MCF 10A (cell line): ENCODE measurements at regions not wholly inside any gene's neighbourhood (a gene's known extent, or its start where the extent isn't known, plus 50 kb on each side); places are given as distances from the start of the nearest gene placed in this dataset.
A peak's percentile ranks its signal among the peaks of the same experiment; 100 is the strongest.

Experiments used
- BruUV-seq: library from RNA; stranded (reverse); fragments of 400-500 nt; replicated peaks from 2 replicates; lab custom pipeline; 2021; lab: Mats Ljungman, UMichigan
- CTCF ChIA-PET: fragments of 300-600 bp; sonication (Branson Sonifier 250); formaldehyde crosslinking; extraction: SDS; loops from one replicate; lab custom pipeline; 2021; ENCODE audit warnings: antibody characterized with exemption, inconsistent platforms; lab: Yijun Ruan, JAX
- POLR2A ChIA-PET: fragments of 300-600, 350-650 bp; sonication (Branson Sonifier 250); formaldehyde crosslinking; extraction: SDS; loops from one replicate; lab custom pipeline; 2020; ENCODE audit warnings: antibody characterized with exemption, inconsistent platforms; lab: Yijun Ruan, JAX
- DNase-seq: peaks from one replicate; pipeline ENCODE4 v3.0.0-alpha.2; 2018; ENCODE audit not compliant: unreplicated experiment
- H3K27ac Mint-ChIP-seq: one replicate; pipeline ENCODE4 v1.8.0; 2022; ENCODE audit warnings: mild to moderate bottlenecking, low read depth, mixed read lengths; ENCODE audit not compliant: unreplicated experiment
- H3K27me3 Mint-ChIP-seq: one replicate; pipeline ENCODE4 v1.8.0; 2022; ENCODE audit warnings: mixed read lengths; ENCODE audit not compliant: insufficient read depth, unreplicated experiment
- H3K36me3 Mint-ChIP-seq: one replicate; pipeline ENCODE4 v1.8.0; 2022; ENCODE audit warnings: mild to moderate bottlenecking, moderate library complexity, mixed read lengths; ENCODE audit not compliant: insufficient read depth, unreplicated experiment
- H3K4me1 Mint-ChIP-seq: one replicate; pipeline ENCODE4 v1.8.0; 2022; ENCODE audit warnings: mixed read lengths; ENCODE audit not compliant: insufficient read depth, unreplicated experiment
- H3K4me3 Mint-ChIP-seq: one replicate; pipeline ENCODE4 v1.8.0; 2022; ENCODE audit warnings: mild to moderate bottlenecking, moderate library complexity, mixed read lengths; ENCODE audit not compliant: unreplicated experiment
- H3K9me3 Mint-ChIP-seq: one replicate; pipeline ENCODE4 v1.8.0; 2022; ENCODE audit warnings: mixed read lengths; ENCODE audit not compliant: unreplicated experiment
- intact Hi-C: fragments of 100-400 bp; cut with micrococcal nuclease; formaldehyde crosslinking; loops from 2 replicates; pipeline ENCODE4 v1.14.1; 2022
- TF ChIP-seq, protein P1 (sequence below): fragments of 200-600 bp; IDR thresholded peaks from one replicate; pipeline ENCODE4 v1.8.0; 2022; ENCODE audit warnings: antibody characterized with exemption, mild to moderate bottlenecking; ENCODE audit not compliant: unreplicated experiment

DNA sequence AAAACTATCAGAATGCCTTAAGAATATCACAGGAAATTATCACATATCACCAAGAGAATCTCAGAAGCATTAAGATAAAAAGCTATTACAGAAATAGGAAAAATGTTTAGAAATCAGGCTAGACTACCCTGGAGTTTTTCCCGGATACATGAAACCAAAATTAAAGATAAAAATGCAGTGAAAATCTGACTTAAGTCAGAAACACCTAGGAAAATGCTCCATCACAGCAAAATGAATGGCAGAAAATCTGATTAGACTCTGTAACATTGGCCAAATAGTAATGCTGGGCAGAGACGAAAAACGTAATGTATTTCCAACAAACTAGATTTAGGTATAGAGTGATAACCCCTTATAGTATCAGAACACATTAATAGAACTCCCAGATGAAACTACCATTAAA lies 1626.7 kb upstream of the C9orf72 start:
- Mint-ChIP-seq H3K27ac (no peak overlapping the region), H3K27me3 (no peaks in the 10 kb centered on the region), H3K9me3 (no peaks in the 10 kb centered on the region), H3K4me3 (no peak overlapping the region), H3K36me3 (no peaks in the 10 kb centered on the region), H3K4me1 (peaks cover 8% of the 10 kb centered on the region)
- DNase-seq: no peak
- intact Hi-C loops: no loop called here
- CTCF ChIA-PET: interaction anchor here (0.5 to 0.6 kb wide), 2 partner anchors 349 to 425 kb away, joined by 3 read pairs; no protein-coding TSS in a partner anchor
- POLR2A ChIA-PET: interaction anchor here (0.6 kb wide), 1 partner anchor 836 kb away, joined by 3 read pairs; no protein-coding TSS in a partner anchor
- no TSS peak for BruUV-seq
- TF ChIP-seq, protein P1, sequence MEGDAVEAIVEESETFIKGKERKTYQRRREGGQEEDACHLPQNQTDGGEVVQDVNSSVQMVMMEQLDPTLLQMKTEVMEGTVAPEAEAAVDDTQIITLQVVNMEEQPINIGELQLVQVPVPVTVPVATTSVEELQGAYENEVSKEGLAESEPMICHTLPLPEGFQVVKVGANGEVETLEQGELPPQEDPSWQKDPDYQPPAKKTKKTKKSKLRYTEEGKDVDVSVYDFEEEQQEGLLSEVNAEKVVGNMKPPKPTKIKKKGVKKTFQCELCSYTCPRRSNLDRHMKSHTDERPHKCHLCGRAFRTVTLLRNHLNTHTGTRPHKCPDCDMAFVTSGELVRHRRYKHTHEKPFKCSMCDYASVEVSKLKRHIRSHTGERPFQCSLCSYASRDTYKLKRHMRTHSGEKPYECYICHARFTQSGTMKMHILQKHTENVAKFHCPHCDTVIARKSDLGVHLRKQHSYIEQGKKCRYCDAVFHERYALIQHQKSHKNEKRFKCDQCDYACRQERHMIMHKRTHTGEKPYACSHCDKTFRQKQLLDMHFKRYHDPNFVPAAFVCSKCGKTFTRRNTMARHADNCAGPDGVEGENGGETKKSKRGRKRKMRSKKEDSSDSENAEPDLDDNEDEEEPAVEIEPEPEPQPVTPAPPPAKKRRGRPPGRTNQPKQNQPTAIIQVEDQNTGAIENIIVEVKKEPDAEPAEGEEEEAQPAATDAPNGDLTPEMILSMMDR: no peak

DNA sequence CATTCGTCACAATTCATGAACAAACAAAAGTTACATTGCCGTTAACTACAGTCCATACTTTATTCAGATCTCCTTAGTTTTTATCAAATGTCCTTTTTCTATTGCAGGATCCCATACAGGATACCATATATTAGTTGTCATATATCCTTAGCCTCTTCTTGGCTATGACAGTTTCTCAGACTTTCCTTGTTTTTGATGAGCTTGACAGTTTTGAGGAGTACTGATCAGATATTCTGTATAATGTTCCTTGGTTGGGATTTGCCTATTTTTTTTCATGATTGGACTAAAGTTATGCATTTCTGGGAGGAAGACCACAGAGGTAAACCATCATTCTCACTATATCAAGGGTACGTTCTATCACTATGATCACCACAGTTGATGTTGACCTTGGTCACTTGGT lies 1627.4 kb upstream of the C9orf72 start:
- intact Hi-C loops: no loop called here
- TF ChIP-seq, protein P1: no peak
- H3K4me1 Mint-ChIP-seq: peaks cover 8% of the 10 kb centered on the region
- no peak overlapping the region for H3K4me3 Mint-ChIP-seq
- no peak overlapping the region for H3K27ac Mint-ChIP-seq
- no peaks in the 10 kb centered on the region for H3K36me3 Mint-ChIP-seq
- no peaks in the 10 kb centered on the region for H3K27me3 Mint-ChIP-seq
- ChIA-PET CTCF (no interaction called here), POLR2A (no interaction called here)
- no peak for DNase-seq
- H3K9me3 Mint-ChIP-seq: no peaks in the 10 kb centered on the region
- BruUV-seq: no TSS peak

DNA sequence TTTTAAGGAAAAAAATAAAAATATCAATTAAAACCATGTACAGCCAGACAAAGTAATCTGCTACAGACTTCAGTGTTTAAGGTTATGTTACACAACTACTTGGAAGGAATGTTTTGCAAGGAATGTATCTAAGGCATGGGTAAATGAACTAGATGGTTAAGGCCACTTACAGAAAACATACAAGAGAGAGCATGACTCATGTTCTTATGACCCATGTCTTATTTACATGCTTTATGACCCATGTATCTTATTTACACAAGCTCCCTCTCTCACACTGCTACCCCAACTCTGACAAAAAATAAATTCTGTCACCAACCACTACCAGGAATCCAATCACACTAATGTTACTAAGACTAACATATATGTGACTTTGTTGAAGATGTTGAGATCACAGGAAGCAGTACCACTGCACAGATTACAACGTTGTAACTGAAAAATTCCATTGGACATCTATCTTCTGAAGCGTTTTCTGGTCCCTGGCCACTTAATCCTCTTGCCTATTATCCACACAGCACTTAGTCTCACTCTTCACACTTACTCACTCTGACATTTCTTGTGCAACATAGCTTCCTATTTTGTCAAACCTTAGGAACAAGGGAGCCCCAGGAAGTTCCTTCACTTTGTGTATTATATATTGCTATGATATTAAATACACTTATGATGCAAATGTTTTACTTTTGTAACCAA lies 1630.1 kb upstream of the C9orf72 start:
- Mint-ChIP-seq H3K36me3 (no peaks in the 10 kb centered on the region), H3K4me1 (peaks cover 8% of the 10 kb centered on the region), H3K27ac (peak overlapping the region; percentile 24), H3K4me3 (no peak overlapping the region), H3K9me3 (no peaks in the 10 kb centered on the region), H3K27me3 (no peaks in the 10 kb centered on the region)
- no TSS peak for BruUV-seq
- DNase-seq: peak; percentile 13
- CTCF ChIA-PET: interaction anchor here (0.6 to 2.4 kb wide), 3 partner anchors 9 to 419 kb away, joined by 3 to 13 read pairs (median 3); partner anchors contain the start of gene LINGO2
- POLR2A ChIA-PET: interaction anchor here (1.1 to 1.3 kb wide), 2 partner anchors 9 to 10 kb away, joined by 4 read pairs; no protein-coding TSS in a partner anchor
- intact Hi-C loops: no loop called here
- TF ChIP-seq, protein P1: no peak

DNA sequence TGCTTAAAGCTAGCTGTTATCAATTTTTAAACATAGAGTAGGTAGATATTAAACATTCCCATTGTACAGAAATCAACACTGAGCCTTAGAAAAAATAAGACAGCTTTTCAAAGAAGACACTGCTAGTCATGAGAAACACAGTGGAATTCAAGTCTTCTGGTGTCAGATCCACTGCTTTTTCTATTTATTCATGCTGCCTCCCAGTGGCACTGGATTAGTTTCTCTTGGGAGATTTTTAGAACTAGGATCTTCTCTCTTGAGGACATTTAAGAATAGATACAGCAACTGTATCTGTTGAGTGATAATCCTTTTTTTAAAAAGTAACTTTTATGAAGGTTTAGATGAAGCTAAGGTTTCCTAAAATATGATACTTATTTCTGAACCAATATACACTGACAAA lies 1635.4 kb upstream of the C9orf72 start:
- ChIA-PET CTCF (interaction anchor here (0.7 to 1.6 kb wide), 15 partner anchors 180 to 1876 kb away, joined by 3 to 14 read pairs (median 4); no protein-coding TSS in a partner anchor), POLR2A (no interaction called here)
- H3K27ac Mint-ChIP-seq: no peak overlapping the region
- H3K36me3 Mint-ChIP-seq: no peaks in the 10 kb centered on the region
- no peaks in the 10 kb centered on the region for H3K27me3 Mint-ChIP-seq
- intact Hi-C loops: loop anchor here (1.0 to 2.0 kb wide), 2 partner anchors 434 to 1482 kb away; no protein-coding TSS in a partner anchor
- H3K4me3 Mint-ChIP-seq: no peak overlapping the region
- DNase-seq: peak; percentile 23
- peaks cover 8% of the 10 kb centered on the region for H3K4me1 Mint-ChIP-seq
- no TSS peak for BruUV-seq
- TF ChIP-seq, protein P1: peak; percentile 26
- H3K9me3 Mint-ChIP-seq: no peaks in the 10 kb centered on the region
